Osteocyte (in vitro differentiated cells): ENCODE measurements at regions not wholly inside any gene's neighbourhood (a gene's known extent, or its start where the extent isn't known, plus 50 kb on each side); places are given as distances from the start of the nearest gene placed in this dataset.

ENCODE experiments used
- DNase-seq: peaks from one replicate; pipeline ENCODE4 v3.0.0; 2021; ENCODE audit warnings: mixed read lengths; ENCODE audit not compliant: unreplicated experiment; ENCODE audit errors: extremely low spot score
- H3K27ac Mint-ChIP-seq: one replicate; pipeline ENCODE4 v1.8.0; 2021; ENCODE audit warnings: mild to moderate bottlenecking, mixed read lengths; ENCODE audit not compliant: unreplicated experiment
- H3K27me3 Mint-ChIP-seq: one replicate; pipeline ENCODE4 v1.8.0; 2021; ENCODE audit warnings: mixed read lengths; ENCODE audit not compliant: unreplicated experiment
- H3K36me3 Mint-ChIP-seq: one replicate; pipeline ENCODE4 v1.8.0; 2021; ENCODE audit warnings: mixed read lengths; ENCODE audit not compliant: unreplicated experiment
- H3K4me1 Mint-ChIP-seq: one replicate; pipeline ENCODE4 v1.8.0; 2021; ENCODE audit warnings: mixed read lengths; ENCODE audit not compliant: unreplicated experiment
- H3K4me3 Mint-ChIP-seq: one replicate; pipeline ENCODE4 v1.8.0; 2021; ENCODE audit warnings: mild to moderate bottlenecking, moderate library complexity, mixed read lengths; ENCODE audit not compliant: unreplicated experiment
- H3K9me3 Mint-ChIP-seq: one replicate; pipeline ENCODE4 v1.8.0; 2021; ENCODE audit warnings: mixed read lengths; ENCODE audit not compliant: unreplicated experiment
- CTCF ChIP-seq: fragments of 200-600 bp; sonication (generic); IDR thresholded peaks from 2 replicates; pipeline ENCODE4 v1.5.0; 2021; ENCODE audit warnings: antibody characterized with exemption, mild to moderate bottlenecking, moderate library complexity

- Mint-ChIP-seq H3K4me1 (no peaks in the 10 kb centered on the region), H3K4me3 (no peak overlapping the region), H3K27ac (no peak overlapping the region), H3K36me3 (no peaks in the 10 kb centered on the region), H3K9me3 (no peaks in the 10 kb centered on the region), H3K27me3 (peaks cover 19% of the 10 kb centered on the region)
- no peak for TF ChIP-seq CTCF
- no peak for DNase-seq
These were observed 52.7 kb upstream of the NCK2 start for GRCh38 chr2:105691947-105692390.

- Mint-ChIP-seq H3K27ac (no peak overlapping the region), H3K36me3 (no peaks in the 10 kb centered on the region), H3K4me1 (no peaks in the 10 kb centered on the region), H3K9me3 (no peaks in the 10 kb centered on the region), H3K4me3 (no peak overlapping the region), H3K27me3 (peaks cover 13% of the 10 kb centered on the region)
- TF ChIP-seq CTCF = no peak
- no peak for DNase-seq
These were observed 54.1 kb upstream of the NCK2 start for GRCh38 chr2:105690566-105690965.

GRCh38 chr2:105689484-105689883 lies 55.2 kb upstream of the NCK2 start:
- no peak for DNase-seq
- H3K27ac Mint-ChIP-seq = no peak overlapping the region
- TF ChIP-seq CTCF = no peak
- H3K36me3 Mint-ChIP-seq = no peaks in the 10 kb centered on the region
- no peak overlapping the region for H3K4me3 Mint-ChIP-seq
- H3K9me3 Mint-ChIP-seq = no peaks in the 10 kb centered on the region
- no peaks in the 10 kb centered on the region for H3K4me1 Mint-ChIP-seq
- peaks cover 16% of the 10 kb centered on the region for H3K27me3 Mint-ChIP-seq

GRCh38 chr2:105688946-105689345 lies 55.8 kb upstream of the NCK2 start:
- no peak overlapping the region for H3K4me3 Mint-ChIP-seq
- no peaks in the 10 kb centered on the region for H3K4me1 Mint-ChIP-seq
- no peaks in the 10 kb centered on the region for H3K36me3 Mint-ChIP-seq
- DNase-seq = no peak
- no peak overlapping the region for H3K27ac Mint-ChIP-seq
- peaks cover 20% of the 10 kb centered on the region for H3K27me3 Mint-ChIP-seq
- H3K9me3 Mint-ChIP-seq = no peaks in the 10 kb centered on the region
- no peak for TF ChIP-seq CTCF

GRCh38 chr2:105686588-105686987 lies 58.1 kb upstream of the NCK2 start:
- no peak for DNase-seq
- Mint-ChIP-seq H3K27me3 (peaks cover 35% of the 10 kb centered on the region), H3K4me1 (no peaks in the 10 kb centered on the region), H3K9me3 (no peaks in the 10 kb centered on the region), H3K36me3 (no peaks in the 10 kb centered on the region), H3K4me3 (no peak overlapping the region), H3K27ac (no peak overlapping the region)
- no peak for TF ChIP-seq CTCF
